H1 (cell line): ENCODE measurements at regions not wholly inside any gene's neighbourhood (a gene's known extent, or its start where the extent isn't known, plus 50 kb on each side); places are given as distances from the start of the nearest gene placed in this dataset.

Source experiments
- CTCF ChIA-PET: fragments of 300-600 bp; sonication (Branson Sonifier 250); formaldehyde crosslinking; loops from one replicate; lab custom pipeline; 2021; ENCODE audit not compliant: partially characterized antibody; lab: Charles Lee
- POLR2A ChIA-PET: fragments of 300-600 bp; sonication (Branson Sonifier 250); formaldehyde crosslinking; loops from one replicate; lab custom pipeline; 2021; ENCODE audit warnings: inconsistent platforms; ENCODE audit not compliant: partially characterized antibody; lab: Charles Lee
- DNase-seq, 2 experiments: peaks; one replicate each; pipeline versions ENCODE4 v3.0.0 to v3.0.0-alpha.2; 2010 to 2022; ENCODE audit warnings: low spot score in 2 of 2, low read depth in 1 of 2, mixed read lengths in 1 of 2
- FAIRE-seq: peaks from 2 replicates; lab custom pipeline; 2011; peaks lifted over from hg19 to GRCh38; lab: Jason Lieb, UNC
- H2AFZ ChIP-seq: 2 replicates; pipeline ENCODE4 v1.8.1; 2012; ENCODE audit warnings: low read length, inconsistent platforms
- H2AK5ac ChIP-seq: 2 replicates; pipeline ENCODE4 v1.6.1; 2013; ENCODE audit warnings: low read depth, low read length
- H2BK120ac ChIP-seq: replicated peaks from 2 replicates; pipeline ENCODE3; 2013; ENCODE audit warnings: low read depth, low read length, inconsistent platforms
- H2BK12ac ChIP-seq: 2 replicates; pipeline ENCODE4 v1.6.1; 2013; ENCODE audit warnings: low read depth, low read length
- H2BK15ac ChIP-seq: 2 replicates; pipeline ENCODE4 v1.6.1; 2013; ENCODE audit warnings: low read length
- H2BK20ac ChIP-seq: 2 replicates; pipeline ENCODE4 v1.6.1; 2013; ENCODE audit warnings: low read length
- H2BK5ac ChIP-seq: 2 replicates; pipeline ENCODE4 v1.6.1; 2013; ENCODE audit warnings: low read depth, low read length
- H3K14ac ChIP-seq: 2 replicates; pipeline ENCODE4 v1.6.1; 2013; ENCODE audit warnings: inconsistent platforms; ENCODE audit not compliant: insufficient read length
- H3K18ac ChIP-seq: 2 replicates; pipeline ENCODE4 v1.6.1; 2013; ENCODE audit warnings: low read length; ENCODE audit errors: extremely low read depth
- H3K23ac ChIP-seq: 2 replicates; pipeline ENCODE4 v1.6.1; 2013; ENCODE audit warnings: inconsistent platforms; ENCODE audit not compliant: insufficient read length
- H3K23me2 ChIP-seq: 2 replicates; pipeline ENCODE4 v1.6.1; 2013; ENCODE audit warnings: low read depth, low read length
- H3K27ac ChIP-seq: 2 replicates; pipeline ENCODE4 v1.6.1; 2011; ENCODE audit warnings: low read depth, low read length, inconsistent platforms
- H3K27me3 ChIP-seq, 4 experiments: replicated peaks in 1 of 4; 1 replicate in 1 of 4; 2 replicates in 3 of 4; pipeline versions ENCODE4 v1.6.1 to v1.8.1; 2011 to 2013; ENCODE audit warnings: low read length in 3 of 4, mild to moderate bottlenecking in 3 of 4, inconsistent platforms in 2 of 4, mixed read lengths in 2 of 4, moderate library complexity in 1 of 4; ENCODE audit not compliant: control insufficient read depth in 3 of 4, insufficient read depth in 3 of 4; ENCODE audit errors: extremely low read depth in 1 of 4
- H3K36me3 ChIP-seq, 4 experiments: 2 replicates each; pipeline versions ENCODE4 v1.6.1 to v1.8.1; 2011 to 2013; ENCODE audit warnings: mild to moderate bottlenecking in 4 of 4, low read length in 3 of 4, moderate library complexity in 2 of 4, control low read depth in 1 of 4, inconsistent platforms in 1 of 4; ENCODE audit not compliant: insufficient read depth in 4 of 4, control insufficient read depth in 2 of 4
- H3K4ac ChIP-seq: replicated peaks from 2 replicates; pipeline ENCODE3; 2013; ENCODE audit warnings: low read length, low read depth, mixed read lengths, inconsistent platforms; ENCODE audit not compliant: insufficient read length
- H3K4me1 ChIP-seq, 4 experiments: replicated peaks in 1 of 4; 1 replicate in 1 of 4; 2 replicates in 3 of 4; pipeline versions ENCODE4 v1.6.1 to v1.8.1; 2011 to 2013; ENCODE audit warnings: low read length in 3 of 4, inconsistent platforms in 2 of 4, mixed read lengths in 1 of 4; ENCODE audit not compliant: insufficient read depth in 4 of 4, control insufficient read depth in 3 of 4
- H3K4me2 ChIP-seq, 2 experiments: 2 replicates each; pipeline versions ENCODE4 v1.6.1 to v1.8.1; 2011 to 2013; ENCODE audit warnings: low read depth in 2 of 2, low read length in 2 of 2, control low read depth in 1 of 2, inconsistent platforms in 1 of 2, mild to moderate bottlenecking in 1 of 2; ENCODE audit not compliant: insufficient read depth in 1 of 2
- H3K4me3 ChIP-seq, 4 experiments: fragments of 200-600, 300-600 bp in 1 of 4; sonication (generic), shearing (Covaris generic), sonication (Bioruptor Twin) in 1 of 4; 2 replicates each; pipeline versions ENCODE4 v1.5.1 to v1.8.1; 2011 to 2016; ENCODE audit warnings: low read length in 4 of 4, low read depth in 3 of 4, control low read depth in 2 of 4, inconsistent platforms in 2 of 4, mild to moderate bottlenecking in 2 of 4, mixed read lengths in 1 of 4, moderate library complexity in 1 of 4; ENCODE audit not compliant: insufficient read depth in 2 of 4; ENCODE audit errors: extremely low read depth in 1 of 4
- H3K56ac ChIP-seq: replicated peaks from 2 replicates; pipeline ENCODE3; 2013; ENCODE audit warnings: low read depth, mild to moderate bottlenecking, mixed read lengths, low read length, inconsistent platforms; ENCODE audit not compliant: insufficient read length
- H3K79me1 ChIP-seq: 2 replicates; pipeline ENCODE4 v1.6.1; 2013; ENCODE audit warnings: low read depth, low read length, control low read depth
- H3K79me2 ChIP-seq, 2 experiments: 2 replicates each; pipeline versions ENCODE4 v1.6.1 to v1.8.1; 2012 to 2013; ENCODE audit warnings: low read length in 2 of 2, mild to moderate bottlenecking in 2 of 2, inconsistent platforms in 1 of 2; ENCODE audit not compliant: insufficient read depth in 2 of 2, control insufficient read depth in 1 of 2
- H3K9ac ChIP-seq, 4 experiments: replicated peaks in 1 of 4; 1 replicate in 1 of 4; 2 replicates in 3 of 4; pipeline versions ENCODE4 v1.6.1 to v1.8.1; 2011 to 2013; ENCODE audit warnings: low read depth in 3 of 4, low read length in 3 of 4, control low read depth in 2 of 4, mild to moderate bottlenecking in 2 of 4, moderate library complexity in 2 of 4, inconsistent platforms in 1 of 4; ENCODE audit errors: extremely low read depth in 1 of 4
- H3K9me3 ChIP-seq, 2 experiments: 2 replicates each; pipeline versions ENCODE4 v1.6.1 to v1.8.1; 2012 to 2013; ENCODE audit warnings: mild to moderate bottlenecking in 2 of 2, moderate library complexity in 2 of 2, control low read depth in 1 of 2, inconsistent platforms in 1 of 2, low read depth in 1 of 2, low read length in 1 of 2, mixed read lengths in 1 of 2; ENCODE audit not compliant: insufficient read depth in 2 of 2
- H4K20me1 ChIP-seq, 2 experiments: replicated peaks in 1 of 2; 2 replicates each; pipeline versions ENCODE3 to v1.8.1; 2011 to 2013; ENCODE audit warnings: inconsistent platforms in 2 of 2, low read length in 2 of 2, mild to moderate bottlenecking in 1 of 2; ENCODE audit not compliant: insufficient read depth in 2 of 2, control insufficient read depth in 1 of 2
- H4K5ac ChIP-seq: 2 replicates; pipeline ENCODE4 v1.6.1; 2013; ENCODE audit warnings: low read length, low read depth, mixed read lengths, inconsistent platforms; ENCODE audit not compliant: insufficient read length
- H4K8ac ChIP-seq: 2 replicates; pipeline ENCODE4 v1.8.0; 2013; ENCODE audit warnings: mild to moderate bottlenecking, moderate library complexity, low read length, inconsistent platforms; ENCODE audit not compliant: insufficient read depth; ENCODE audit errors: extremely low read depth
- H4K91ac ChIP-seq: replicated peaks from 2 replicates; pipeline ENCODE3; 2013; ENCODE audit warnings: low read length, mixed read lengths, inconsistent platforms; ENCODE audit not compliant: insufficient read length
- ATF3 ChIP-seq: IDR thresholded peaks from 2 replicates; pipeline ENCODE4 v1.6.1; 2011; ENCODE audit warnings: low read depth, mild to moderate bottlenecking, low read length; ENCODE audit not compliant: insufficient read depth
- CEBPB ChIP-seq: IDR thresholded peaks from 2 replicates; pipeline ENCODE4 v1.6.1; 2012; ENCODE audit warnings: low read depth, low read length
- CHD2 ChIP-seq: IDR thresholded peaks from 2 replicates; pipeline ENCODE4 v1.6.1; 2012; ENCODE audit warnings: low read length, improper control_type of control experiment
- CTBP2 ChIP-seq: IDR thresholded peaks from 2 replicates; pipeline ENCODE4 v1.7.0; 2011; ENCODE audit warnings: borderline replicate concordance, mild to moderate bottlenecking, moderate library complexity, mixed read lengths, low read length; ENCODE audit not compliant: insufficient read depth, insufficient read length
- EP300 ChIP-seq, 2 experiments: IDR thresholded peaks; 1 replicate in 1 of 2; 2 replicates in 1 of 2; pipeline ENCODE4 v1.6.1; 2011 to 2012; ENCODE audit warnings: low read depth in 2 of 2, low read length in 2 of 2, mild to moderate bottlenecking in 2 of 2, borderline replicate concordance in 1 of 2, inconsistent platforms in 1 of 2, moderate library complexity in 1 of 2
- KDM4A ChIP-seq: IDR thresholded peaks from one replicate; pipeline ENCODE4 v1.7.1; 2012; ENCODE audit warnings: low read depth, mild to moderate bottlenecking, moderate library complexity, low read length, inconsistent platforms; ENCODE audit not compliant: severe bottlenecking
- MAX ChIP-seq: IDR thresholded peaks from 2 replicates; pipeline ENCODE4 v1.6.1; 2012; ENCODE audit warnings: inconsistent platforms
- PHF8 ChIP-seq: fragments of 200-600 bp; sonication (generic); conservative IDR thresholded peaks from 2 replicates; pipeline ENCODE4 v1.7.1; 2012; ENCODE audit warnings: low read depth, mild to moderate bottlenecking, inconsistent platforms, low read length, moderate library complexity
- RXRA ChIP-seq: IDR thresholded peaks from 2 replicates; pipeline ENCODE4 v1.6.1; 2011; ENCODE audit warnings: low read depth, mild to moderate bottlenecking, low read length, moderate library complexity; ENCODE audit not compliant: insufficient read depth
- SIX5 ChIP-seq: IDR thresholded peaks from 2 replicates; pipeline ENCODE4 v1.6.1; 2011; ENCODE audit warnings: mild to moderate bottlenecking, low read depth, low read length
- SP1 ChIP-seq: IDR thresholded peaks from 2 replicates; pipeline ENCODE4 v1.6.1; 2011; ENCODE audit warnings: low read depth, low read length
- SUZ12 ChIP-seq: fragments of 200-600 bp; sonication (generic); IDR thresholded peaks from 2 replicates; pipeline ENCODE4 v1.6.1; 2012; ENCODE audit warnings: mild to moderate bottlenecking, inconsistent platforms, low read length, moderate library complexity, mixed read lengths
- YY1 ChIP-seq: IDR thresholded peaks from 2 replicates; pipeline ENCODE4 v1.6.1; 2011; ENCODE audit warnings: low read depth, mild to moderate bottlenecking, low read length
- WGBS, 2 experiments: shearing (Covaris generic) in 1 of 2; methylation state at CpG; one replicate each; pipeline versions ENCODE4 v1.1.6 to v1.1.7; 2013 to 2015; ENCODE audit warnings: low lambda C conversion rate in 2 of 2, mixed read lengths in 2 of 2, inconsistent platforms in 1 of 2, low coverage in 1 of 2, missing lambda C conversion rate in 1 of 2; ENCODE audit not compliant: insufficient replicate concordance in 2 of 2, insufficient coverage in 1 of 2, insufficient read length in 1 of 2; ENCODE audit errors: extremely low coverage in 1 of 2, missing lambda C conversion rate in 1 of 2; 5-methylcytosine and 5-hydroxymethylcytosine counted together
- TF ChIP-seq, protein P1 (sequence below): IDR thresholded peaks from 2 replicates; pipeline ENCODE4 v1.6.1; 2012; ENCODE audit warnings: inconsistent platforms

DNA sequence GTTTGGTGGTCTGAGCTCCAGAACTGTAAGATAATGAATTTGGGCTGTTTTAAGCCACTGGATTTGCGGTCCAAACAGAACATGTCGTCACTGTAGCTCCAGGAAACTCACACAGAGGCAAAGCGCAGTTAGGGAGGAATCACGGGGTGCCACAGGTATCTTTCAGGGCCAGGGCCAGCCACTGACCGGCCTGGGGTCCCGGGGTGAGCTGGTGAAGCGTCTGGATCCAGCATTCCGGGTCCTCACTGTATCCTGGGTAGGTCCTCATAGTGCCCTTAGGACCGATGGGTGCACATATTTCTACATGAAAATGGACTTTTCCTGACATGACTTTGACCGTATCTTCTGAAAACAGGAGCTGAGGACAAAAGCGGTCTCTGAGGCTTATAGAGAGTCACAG lies 196.0 kb upstream of the HDAC4 start:
- ChIA-PET POLR2A (no interaction called here), CTCF (no interaction called here)
- no peaks in the 10 kb centered on the region for H3K36me3 ChIP-seq
- no peak overlapping the region for H2BK15ac ChIP-seq
- H3K27ac ChIP-seq = no peak overlapping the region
- H2AFZ ChIP-seq = no peak overlapping the region
- H3K23me2 ChIP-seq = no peaks in the 10 kb centered on the region
- no peak for FAIRE-seq
- peaks cover 13% of the 10 kb centered on the region in 2 experiments for H3K9me3 ChIP-seq
- no peak overlapping the region for H3K9ac ChIP-seq
- H3K4me2 ChIP-seq = no peak overlapping the region
- H3K23ac ChIP-seq = no peak overlapping the region
- H3K4me1 ChIP-seq = peaks cover 5 to 14% (median 7%) of the 10 kb centered on the region in 4 experiments
- H3K18ac ChIP-seq = no peak overlapping the region
- no peak overlapping the region for H3K4ac ChIP-seq
- H3K14ac ChIP-seq = no peak overlapping the region
- H3K27me3 ChIP-seq = no peaks in the 10 kb centered on the region; a peak in 2 of 7 replicates
- no peak overlapping the region for H3K56ac ChIP-seq
- H2BK20ac ChIP-seq = no peak overlapping the region
- no peak overlapping the region for H2BK5ac ChIP-seq
- H2BK12ac ChIP-seq = no peak overlapping the region
- no peaks in the 10 kb centered on the region for H4K20me1 ChIP-seq
- H4K8ac ChIP-seq = no peak overlapping the region; the same call in 1 of the 2 replicates
- no peak overlapping the region for H2BK120ac ChIP-seq
- H4K91ac ChIP-seq = no peak overlapping the region
- no peak overlapping the region for H3K4me3 ChIP-seq
- WGBS, 2 experiments = 97% methylated on average over 11 of the region's 11 CpGs; no CpG with 5 or more reads in 1 of the 2 experiments
- no peaks in the 10 kb centered on the region for H3K79me2 ChIP-seq
- DNase-seq = no peak
- no peaks in the 10 kb centered on the region for H3K79me1 ChIP-seq
- no peak overlapping the region for H4K5ac ChIP-seq
- H2AK5ac ChIP-seq = no peak overlapping the region
- TF ChIP-seq, protein P1, sequence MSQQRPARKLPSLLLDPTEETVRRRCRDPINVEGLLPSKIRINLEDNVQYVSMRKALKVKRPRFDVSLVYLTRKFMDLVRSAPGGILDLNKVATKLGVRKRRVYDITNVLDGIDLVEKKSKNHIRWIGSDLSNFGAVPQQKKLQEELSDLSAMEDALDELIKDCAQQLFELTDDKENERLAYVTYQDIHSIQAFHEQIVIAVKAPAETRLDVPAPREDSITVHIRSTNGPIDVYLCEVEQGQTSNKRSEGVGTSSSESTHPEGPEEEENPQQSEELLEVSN = no peak
- TF ChIP-seq CEBPB = no peak
- TF ChIP-seq MAX = no peak
- TF ChIP-seq CTBP2 = no peak
- no peak for TF ChIP-seq ATF3
- no peak for TF ChIP-seq YY1
- TF ChIP-seq SIX5 = no peak
- TF ChIP-seq KDM4A = no peak
- no peak for TF ChIP-seq SUZ12
- no peak for TF ChIP-seq PHF8
- no peak for TF ChIP-seq CHD2
- no peak for TF ChIP-seq EP300 (IDR thresholded peaks at IDR 0.05; ENCODE audit: borderline replicate concordance in 1 of 2, low read depth in 2 of 2, low read length in 2 of 2)
- TF ChIP-seq SP1 = no peak
- no peak for TF ChIP-seq RXRA
